ENCODE measurements at regions not wholly inside any gene's neighbourhood (a gene's known extent, or its start where the extent isn't known, plus 50 kb on each side); places are given as distances from the start of the nearest gene placed in this dataset.

GRCh38 chr13:22173610-22174009, 502.7 kb downstream of the FGF9 start:
- H3K36me3 ChIP-seq (ENCODE audit: control insufficient read depth, insufficient read depth, low read length): no peaks in the 10 kb centered on the region
- peaks cover 2% of the 10 kb centered on the region for H3K4me1 ChIP-seq (ENCODE audit: control insufficient read depth, extremely low read depth, insufficient read depth, low read length)
- H3K79me2 ChIP-seq (ENCODE audit: control insufficient read depth, insufficient read depth, low read length): no peaks in the 10 kb centered on the region
- DNase-seq (ENCODE audit: low read depth in 2 of 2): peak; percentile 2 to 71
- no peaks in the 10 kb centered on the region for H4K20me1 ChIP-seq (ENCODE audit: control insufficient read depth, extremely low read depth, insufficient read depth, low read length)
- H3K27me3 ChIP-seq (ENCODE audit: control insufficient read depth, insufficient read depth, low read length): no peaks in the 10 kb centered on the region
- H3K9ac ChIP-seq (ENCODE audit: insufficient read depth, low read length): no peak overlapping the region
- H3K9me3 ChIP-seq (ENCODE audit: control insufficient read depth, insufficient read depth, low read depth, low read length): no peaks in the 10 kb centered on the region
- no peak overlapping the region for H3K4me2 ChIP-seq (ENCODE audit: extremely low read depth, insufficient read depth, low read length)
- no peak overlapping the region for H3K27ac ChIP-seq (ENCODE audit: insufficient read depth, low read length)
- H3K4me3 ChIP-seq (replicated peaks in 1 of 4; ENCODE audit: control extremely low read depth in 1 of 4, insufficient read depth in 1 of 4, low read depth in 3 of 4, low read length in 4 of 4): no peak overlapping the region
- H2AFZ ChIP-seq (ENCODE audit: low read length): no peak overlapping the region
- TF ChIP-seq CTCF (conservative IDR thresholded peaks at IDR 0.05 in 1 of 2, IDR thresholded peaks at IDR 0.05 in 1 of 2; ENCODE audit: low read depth in 1 of 2, low read length in 2 of 2) (no peak), EZH2 (IDR thresholded peaks at IDR 0.05; ENCODE audit: low read length, missing control alignments) (no peak)

DNA sequence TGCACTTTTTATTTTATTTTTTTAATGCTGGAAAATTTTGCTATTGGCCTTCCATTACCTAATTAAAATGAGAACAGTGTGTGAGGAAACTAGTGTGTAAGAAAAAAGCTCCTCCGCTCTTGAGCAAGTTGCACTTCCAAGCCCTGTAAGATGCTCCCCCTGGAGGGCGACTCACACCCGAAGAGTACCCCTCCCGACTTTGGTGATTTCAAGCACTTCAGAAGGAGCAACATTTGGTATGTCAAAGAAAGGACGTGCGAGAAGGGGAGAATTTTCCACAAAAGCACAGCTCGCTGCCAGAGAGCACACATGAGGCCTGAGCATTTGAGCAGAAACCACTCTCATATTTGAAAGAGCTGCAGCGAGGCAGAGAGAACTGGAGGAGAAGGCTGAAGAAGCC, 504.4 kb downstream of the FGF9 start:
- H3K27me3 ChIP-seq (ENCODE audit: control insufficient read depth, insufficient read depth, low read length): no peaks in the 10 kb centered on the region
- no peaks in the 10 kb centered on the region for H3K36me3 ChIP-seq (ENCODE audit: control insufficient read depth, insufficient read depth, low read length)
- no peak overlapping the region for H3K4me3 ChIP-seq (replicated peaks in 1 of 4; ENCODE audit: control extremely low read depth in 1 of 4, insufficient read depth in 1 of 4, low read depth in 3 of 4, low read length in 4 of 4)
- TF ChIP-seq CTCF (conservative IDR thresholded peaks at IDR 0.05 in 1 of 2, IDR thresholded peaks at IDR 0.05 in 1 of 2; ENCODE audit: low read depth in 1 of 2, low read length in 2 of 2) (no peak), EZH2 (IDR thresholded peaks at IDR 0.05; ENCODE audit: low read length, missing control alignments) (no peak)
- no peaks in the 10 kb centered on the region for H3K9me3 ChIP-seq (ENCODE audit: control insufficient read depth, insufficient read depth, low read depth, low read length)
- peaks cover 2% of the 10 kb centered on the region for H3K4me1 ChIP-seq (ENCODE audit: control insufficient read depth, extremely low read depth, insufficient read depth, low read length)
- no peak overlapping the region for H3K4me2 ChIP-seq (ENCODE audit: extremely low read depth, insufficient read depth, low read length)
- H4K20me1 ChIP-seq (ENCODE audit: control insufficient read depth, extremely low read depth, insufficient read depth, low read length): no peaks in the 10 kb centered on the region
- no peaks in the 10 kb centered on the region for H3K79me2 ChIP-seq (ENCODE audit: control insufficient read depth, insufficient read depth, low read length)
- H3K27ac ChIP-seq (ENCODE audit: insufficient read depth, low read length): no peak overlapping the region
- DNase-seq (ENCODE audit: low read depth in 2 of 2): no peak
- no peak overlapping the region for H2AFZ ChIP-seq (ENCODE audit: low read length)
- H3K9ac ChIP-seq (ENCODE audit: insufficient read depth, low read length): no peak overlapping the region

- Histone ChIP-seq H3K4me2 (ENCODE audit: extremely low read depth, insufficient read depth, low read length) (no peak overlapping the region), H3K4me3 (replicated peaks in 1 of 4; ENCODE audit: control extremely low read depth in 1 of 4, insufficient read depth in 1 of 4, low read depth in 3 of 4, low read length in 4 of 4) (no peak overlapping the region), H3K9me3 (ENCODE audit: control insufficient read depth, insufficient read depth, low read depth, low read length) (no peaks in the 10 kb centered on the region), H4K20me1 (ENCODE audit: control insufficient read depth, extremely low read depth, insufficient read depth, low read length) (no peaks in the 10 kb centered on the region), H3K27me3 (ENCODE audit: control insufficient read depth, insufficient read depth, low read length) (no peaks in the 10 kb centered on the region), H3K27ac (ENCODE audit: insufficient read depth, low read length) (no peak overlapping the region), H2AFZ (ENCODE audit: low read length) (no peak overlapping the region), H3K79me2 (ENCODE audit: control insufficient read depth, insufficient read depth, low read length) (no peaks in the 10 kb centered on the region), H3K9ac (ENCODE audit: insufficient read depth, low read length) (no peak overlapping the region), H3K4me1 (ENCODE audit: control insufficient read depth, extremely low read depth, insufficient read depth, low read length) (peaks cover 2% of the 10 kb centered on the region), H3K36me3 (ENCODE audit: control insufficient read depth, insufficient read depth, low read length) (no peaks in the 10 kb centered on the region)
- no peak for DNase-seq (ENCODE audit: low read depth in 2 of 2)
- no peak for TF ChIP-seq EZH2 (IDR thresholded peaks at IDR 0.05; ENCODE audit: low read length, missing control alignments)
- no peak for TF ChIP-seq CTCF (conservative IDR thresholded peaks at IDR 0.05 in 1 of 2, IDR thresholded peaks at IDR 0.05 in 1 of 2; ENCODE audit: low read depth in 1 of 2, low read length in 2 of 2)
Observed at GRCh38 chr13:22175815-22176214, 504.9 kb downstream of the FGF9 start.
